HG03457 (cell line): ENCODE measurements at regions not wholly inside any gene's neighbourhood (a gene's known extent, or its start where the extent isn't known, plus 50 kb on each side); places are given as distances from the start of the nearest gene placed in this dataset.

Experiments used
- ATAC-seq: cut with Tn5 transposase; IDR thresholded peaks from one replicate; pipeline ENCODE4 v1.9.1; 2021; ENCODE audit warnings: moderate number of reproducible peaks; ENCODE audit not compliant: unreplicated experiment

GRCh38 chr13:40375489-40376171 is 290.8 kb downstream of the FOXO1 start:
- ATAC-seq = no peak

GRCh38 chr13:40376296-40376849 is 290.1 kb downstream of the FOXO1 start:
- ATAC-seq = no peak

GRCh38 chr13:40376867-40377535 is 289.4 kb downstream of the FOXO1 start:
- ATAC-seq = no peak

- ATAC-seq = no peak
These were observed 288.7 kb downstream of the FOXO1 start for GRCh38 chr13:40377783-40378182.

- ATAC-seq = no peak
These were observed 287.2 kb downstream of the FOXO1 start for GRCh38 chr13:40379196-40379595.

GRCh38 chr13:40379794-40380578 is 286.5 kb downstream of the FOXO1 start:
- ATAC-seq = no peak

GRCh38 chr13:40381935-40382764 is 284.3 kb downstream of the FOXO1 start:
- ATAC-seq = no peak

- no peak for ATAC-seq
These were observed 283.3 kb downstream of the FOXO1 start for GRCh38 chr13:40383132-40383531.

- ATAC-seq = no peak
These were observed 282.6 kb downstream of the FOXO1 start for GRCh38 chr13:40383885-40384284.

GRCh38 chr13:40384976-40385857 is 281.2 kb downstream of the FOXO1 start:
- ATAC-seq = no peak

GRCh38 chr13:40385858-40386180 is 280.6 kb downstream of the FOXO1 start:
- no peak for ATAC-seq

- ATAC-seq = no peak
These were observed 279.9 kb downstream of the FOXO1 start for GRCh38 chr13:40386586-40386985.

GRCh38 chr13:40387775-40388174 is 278.7 kb downstream of the FOXO1 start:
- no peak for ATAC-seq

GRCh38 chr13:40388617-40389016 is 277.8 kb downstream of the FOXO1 start:
- peak; percentile 99 for ATAC-seq

GRCh38 chr13:40389081-40389641 is 277.3 kb downstream of the FOXO1 start:
- ATAC-seq = no peak

- no peak for ATAC-seq
These were observed 276.0 kb downstream of the FOXO1 start for GRCh38 chr13:40390401-40390916.

- no peak for ATAC-seq
These were observed 274.7 kb downstream of the FOXO1 start for GRCh38 chr13:40391788-40392187.

GRCh38 chr13:40394304-40394985 is 272.0 kb downstream of the FOXO1 start:
- no peak for ATAC-seq

- no peak for ATAC-seq
These were observed 268.4 kb downstream of the FOXO1 start for GRCh38 chr13:40398065-40398464.
